ENCODE measurements at regions not wholly inside any gene's neighbourhood (a gene's known extent, or its start where the extent isn't known, plus 50 kb on each side); places are given as distances from the start of the nearest gene placed in this dataset.

DNA sequence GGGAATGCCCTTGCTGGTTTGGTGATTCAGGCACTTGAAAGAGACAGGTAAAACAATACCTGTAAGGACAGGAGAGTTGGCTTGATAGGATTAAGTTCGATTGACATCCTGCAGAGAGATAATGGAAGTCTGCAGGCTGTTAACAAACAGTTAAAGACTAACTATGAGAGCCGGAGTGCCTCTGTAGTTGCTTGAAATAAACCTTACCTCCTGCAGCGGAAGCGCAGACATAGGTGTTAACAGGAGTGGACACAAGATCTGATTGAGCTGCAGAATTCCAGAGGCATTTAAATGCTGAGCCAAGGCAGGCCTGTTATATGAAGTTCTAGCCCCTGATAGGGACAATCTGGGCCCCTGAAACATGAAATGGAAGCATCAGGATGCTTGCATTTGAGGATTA, 416.7 kb upstream of the MAOA start:
- Histone ChIP-seq H2AFZ (ENCODE audit: control insufficient read depth, low read length) (no peak overlapping the region), H3K4me1 (ENCODE audit: control insufficient read depth, extremely low read depth, insufficient read depth, low read length) (no peaks in the 10 kb centered on the region), H3K27ac (ENCODE audit: control insufficient read depth, insufficient read depth, low read length) (no peak overlapping the region), H3K9ac (ENCODE audit: control insufficient read depth, extremely low read depth, insufficient read depth, low read length) (no peak overlapping the region), H3K36me3 (ENCODE audit: control insufficient read depth in 2 of 2, extremely low read depth in 1 of 2, insufficient read depth in 2 of 2, low read length in 2 of 2) (no peaks in the 10 kb centered on the region), H4K20me1 (ENCODE audit: control insufficient read depth, extremely low read depth, insufficient read depth, low read length) (no peaks in the 10 kb centered on the region), H3K79me2 (ENCODE audit: control insufficient read depth, insufficient read depth, low read length) (no peaks in the 10 kb centered on the region), H3K4me2 (ENCODE audit: control insufficient read depth, extremely low read depth, insufficient read depth, low read depth, low read length) (no peak overlapping the region), H3K27me3 (ENCODE audit: control insufficient read depth, extremely low read depth, insufficient read depth, low read length) (no peaks in the 10 kb centered on the region), H3K9me3 (ENCODE audit: control insufficient read depth, low read depth, low read length) (no peaks in the 10 kb centered on the region), H3K4me3 (ENCODE audit: control insufficient read depth in 2 of 3, extremely low read depth in 1 of 3, insufficient read depth in 2 of 3, low read depth in 1 of 3, low read length in 3 of 3) (no peak overlapping the region), H3K9me1 (ENCODE audit: control insufficient read depth, extremely low read depth, insufficient read depth, low read length) (no peaks in the 10 kb centered on the region)
- no peak for FAIRE-seq
- TF ChIP-seq, protein P1, sequence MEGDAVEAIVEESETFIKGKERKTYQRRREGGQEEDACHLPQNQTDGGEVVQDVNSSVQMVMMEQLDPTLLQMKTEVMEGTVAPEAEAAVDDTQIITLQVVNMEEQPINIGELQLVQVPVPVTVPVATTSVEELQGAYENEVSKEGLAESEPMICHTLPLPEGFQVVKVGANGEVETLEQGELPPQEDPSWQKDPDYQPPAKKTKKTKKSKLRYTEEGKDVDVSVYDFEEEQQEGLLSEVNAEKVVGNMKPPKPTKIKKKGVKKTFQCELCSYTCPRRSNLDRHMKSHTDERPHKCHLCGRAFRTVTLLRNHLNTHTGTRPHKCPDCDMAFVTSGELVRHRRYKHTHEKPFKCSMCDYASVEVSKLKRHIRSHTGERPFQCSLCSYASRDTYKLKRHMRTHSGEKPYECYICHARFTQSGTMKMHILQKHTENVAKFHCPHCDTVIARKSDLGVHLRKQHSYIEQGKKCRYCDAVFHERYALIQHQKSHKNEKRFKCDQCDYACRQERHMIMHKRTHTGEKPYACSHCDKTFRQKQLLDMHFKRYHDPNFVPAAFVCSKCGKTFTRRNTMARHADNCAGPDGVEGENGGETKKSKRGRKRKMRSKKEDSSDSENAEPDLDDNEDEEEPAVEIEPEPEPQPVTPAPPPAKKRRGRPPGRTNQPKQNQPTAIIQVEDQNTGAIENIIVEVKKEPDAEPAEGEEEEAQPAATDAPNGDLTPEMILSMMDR (optimal IDR thresholded peaks at IDR 0.05 in 1 of 3, IDR thresholded peaks at IDR 0.05 in 1 of 3, conservative IDR thresholded peaks at IDR 0.05 in 1 of 3; ENCODE audit: extremely low read depth in 1 of 3, insufficient read depth in 2 of 3, low read length in 3 of 3): no peak
- TF ChIP-seq EZH2 (IDR thresholded peaks at IDR 0.05; ENCODE audit: low read length): no peak
- dilution Hi-C loops (cut with MboI; ENCODE audit: extremely low pct_ligation_motif_present, low sequenced_read_pairs): no loop called here
- no peak for DNase-seq (ENCODE audit: low read depth, low spot score)

DNA sequence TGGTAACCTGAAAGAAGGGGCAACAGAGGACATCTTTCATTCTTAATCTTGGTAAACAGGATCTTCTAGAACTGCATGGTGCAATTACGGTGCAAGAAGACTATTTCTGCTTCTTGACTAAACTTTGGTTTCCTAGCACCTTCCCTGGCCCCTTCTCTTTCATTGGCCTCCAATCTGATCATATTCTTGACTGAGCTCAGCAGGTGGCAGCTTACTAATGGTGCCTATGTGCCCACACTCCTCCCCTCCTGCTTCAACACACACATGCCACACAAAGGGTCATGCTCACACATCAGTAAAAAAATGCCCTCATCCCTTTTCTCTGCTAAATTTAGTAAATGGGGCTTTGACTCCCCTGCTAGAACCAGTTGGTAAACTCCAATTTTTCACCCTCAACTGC, 400.5 kb upstream of the MAOA start:
- Histone ChIP-seq H4K20me1 (ENCODE audit: control insufficient read depth, extremely low read depth, insufficient read depth, low read length) (no peaks in the 10 kb centered on the region), H2AFZ (ENCODE audit: control insufficient read depth, low read length) (no peak overlapping the region), H3K27me3 (ENCODE audit: control insufficient read depth, extremely low read depth, insufficient read depth, low read length) (no peaks in the 10 kb centered on the region), H3K36me3 (ENCODE audit: control insufficient read depth in 2 of 2, extremely low read depth in 1 of 2, insufficient read depth in 2 of 2, low read length in 2 of 2) (no peaks in the 10 kb centered on the region), H3K4me1 (ENCODE audit: control insufficient read depth, extremely low read depth, insufficient read depth, low read length) (no peaks in the 10 kb centered on the region), H3K9me1 (ENCODE audit: control insufficient read depth, extremely low read depth, insufficient read depth, low read length) (no peaks in the 10 kb centered on the region), H3K27ac (ENCODE audit: control insufficient read depth, insufficient read depth, low read length) (no peak overlapping the region), H3K79me2 (ENCODE audit: control insufficient read depth, insufficient read depth, low read length) (no peaks in the 10 kb centered on the region), H3K9me3 (ENCODE audit: control insufficient read depth, low read depth, low read length) (no peaks in the 10 kb centered on the region), H3K9ac (ENCODE audit: control insufficient read depth, extremely low read depth, insufficient read depth, low read length) (no peak overlapping the region), H3K4me2 (ENCODE audit: control insufficient read depth, extremely low read depth, insufficient read depth, low read depth, low read length) (no peak overlapping the region), H3K4me3 (ENCODE audit: control insufficient read depth in 2 of 3, extremely low read depth in 1 of 3, insufficient read depth in 2 of 3, low read depth in 1 of 3, low read length in 3 of 3) (no peak overlapping the region)
- dilution Hi-C loops (cut with MboI; ENCODE audit: extremely low pct_ligation_motif_present, low sequenced_read_pairs): no loop called here
- FAIRE-seq (no peak), DNase-seq (ENCODE audit: low read depth, low spot score) (no peak)
- no peak for TF ChIP-seq EZH2 (IDR thresholded peaks at IDR 0.05; ENCODE audit: low read length)
- TF ChIP-seq, protein P1 (optimal IDR thresholded peaks at IDR 0.05 in 1 of 3, IDR thresholded peaks at IDR 0.05 in 1 of 3, conservative IDR thresholded peaks at IDR 0.05 in 1 of 3; ENCODE audit: extremely low read depth in 1 of 3, insufficient read depth in 2 of 3, low read length in 3 of 3): no peak
